ENCODE measurements at regions not wholly inside any gene's neighbourhood (a gene's known extent, or its start where the extent isn't known, plus 50 kb on each side); places are given as distances from the start of the nearest gene placed in this dataset.

GRCh38 chr12:66859751-66860440, 181.0 kb upstream of the GRIP1 start:
- no peak for DNase-seq

- peak; percentile 46 for DNase-seq
These were observed 182.2 kb upstream of the GRIP1 start for GRCh38 chr12:66860752-66861750.

GRCh38 chr12:66862356-66862985, 183.6 kb upstream of the GRIP1 start:
- DNase-seq = no peak

GRCh38 chr12:66863276-66863675, 184.4 kb upstream of the GRIP1 start:
- no peak for DNase-seq

GRCh38 chr12:66877925-66878324, 199.0 kb upstream of the GRIP1 start:
- DNase-seq = no peak

- DNase-seq = no peak
These were observed 200.5 kb upstream of the GRIP1 start for GRCh38 chr12:66879409-66879808.

- DNase-seq = no peak
These were observed 202.5 kb upstream of the GRIP1 start for GRCh38 chr12:66881386-66881785.

GRCh38 chr12:66884091-66884490, 205.2 kb upstream of the GRIP1 start:
- DNase-seq = no peak

- DNase-seq = no peak
These were observed 206.4 kb upstream of the GRIP1 start for GRCh38 chr12:66885115-66885875.

- no peak for DNase-seq
These were observed 217.9 kb upstream of the GRIP1 start for GRCh38 chr12:66896797-66897196.

- DNase-seq = no peak
These were observed 220.0 kb upstream of the GRIP1 start for GRCh38 chr12:66898700-66899469.

GRCh38 chr12:66899588-66899987, 220.7 kb upstream of the GRIP1 start:
- DNase-seq = no peak

GRCh38 chr12:66900616-66901015, 221.7 kb upstream of the GRIP1 start:
- no peak for DNase-seq

GRCh38 chr12:66901138-66901932, 222.5 kb upstream of the GRIP1 start:
- DNase-seq = no peak

- no peak for DNase-seq
These were observed 223.1 kb upstream of the GRIP1 start for GRCh38 chr12:66902020-66902419.

- no peak for DNase-seq
These were observed 225.0 kb upstream of the GRIP1 start for GRCh38 chr12:66903782-66904396.

- DNase-seq = no peak
These were observed 226.3 kb upstream of the GRIP1 start for GRCh38 chr12:66905201-66905600.

- DNase-seq = no peak
These were observed 231.6 kb upstream of the GRIP1 start for GRCh38 chr12:66910366-66910974.

GRCh38 chr12:66915306-66915904, 236.5 kb upstream of the GRIP1 start:
- DNase-seq = no peak

- no peak for DNase-seq
These were observed 237.3 kb upstream of the GRIP1 start for GRCh38 chr12:66916189-66916588.
